Ishikawa (cell line): ENCODE measurements at regions not wholly inside any gene's neighbourhood (a gene's known extent, or its start where the extent isn't known, plus 50 kb on each side); places are given as distances from the start of the nearest gene placed in this dataset.

Experiments
- CEBPB ChIP-seq: IDR thresholded peaks from 2 replicates; pipeline ENCODE4 v1.6.1; 2012
- CREB1 ChIP-seq: IDR thresholded peaks from 2 replicates; pipeline ENCODE4 v1.6.1; 2012; ENCODE audit warnings: low read depth
- EGR1 ChIP-seq: IDR thresholded peaks from 2 replicates; pipeline ENCODE4 v1.6.1; 2012
- EP300 ChIP-seq: IDR thresholded peaks from 2 replicates; pipeline ENCODE4 v1.6.1; 2012; ENCODE audit warnings: borderline replicate concordance
- FOXM1 ChIP-seq: IDR thresholded peaks from 2 replicates; pipeline ENCODE4 v1.6.1; 2012; ENCODE audit warnings: low read depth, borderline replicate concordance
- MAX ChIP-seq: IDR thresholded peaks from 2 replicates; pipeline ENCODE4 v1.6.1; 2012
- NFIC ChIP-seq: IDR thresholded peaks from 2 replicates; pipeline ENCODE4 v1.6.1; 2012
- RAD21 ChIP-seq: IDR thresholded peaks from 2 replicates; pipeline ENCODE4 v1.6.1; 2012; ENCODE audit warnings: low read depth
- REST ChIP-seq: IDR thresholded peaks from 2 replicates; pipeline ENCODE4 v1.6.1; 2012; ENCODE audit warnings: low read depth, mild to moderate bottlenecking
- TAF1 ChIP-seq: IDR thresholded peaks from 2 replicates; pipeline ENCODE4 v1.6.1; 2012; ENCODE audit warnings: low read depth, mild to moderate bottlenecking
- TCF12 ChIP-seq: IDR thresholded peaks from 2 replicates; pipeline ENCODE4 v1.6.1; 2012; ENCODE audit warnings: low read depth
- TEAD4 ChIP-seq: IDR thresholded peaks from 2 replicates; pipeline ENCODE4 v1.6.1; 2012
- YY1 ChIP-seq: IDR thresholded peaks from 2 replicates; pipeline ENCODE4 v1.6.1; 2012; ENCODE audit warnings: low read depth
- ZBTB7A ChIP-seq: IDR thresholded peaks from 2 replicates; pipeline ENCODE4 v1.6.1; 2012; ENCODE audit warnings: low read depth
- TF ChIP-seq, protein P1 (sequence below): IDR thresholded peaks from 2 replicates; pipeline ENCODE4 v1.6.1; 2012

GRCh38 chr3:177419904-177420601 lies 222.8 kb upstream of the TBL1XR1 start:
- TF ChIP-seq ZBTB7A (no peak), RAD21 (no peak), TAF1 (no peak), TCF12 (no peak), REST (no peak)

GRCh38 chr3:177420651-177421480 lies 223.6 kb upstream of the TBL1XR1 start:
- TF ChIP-seq YY1 (no peak), EGR1 (no peak), FOXM1 (no peak), TEAD4 (no peak), TAF1 (no peak), CREB1 (no peak)
- TF ChIP-seq, protein P1, sequence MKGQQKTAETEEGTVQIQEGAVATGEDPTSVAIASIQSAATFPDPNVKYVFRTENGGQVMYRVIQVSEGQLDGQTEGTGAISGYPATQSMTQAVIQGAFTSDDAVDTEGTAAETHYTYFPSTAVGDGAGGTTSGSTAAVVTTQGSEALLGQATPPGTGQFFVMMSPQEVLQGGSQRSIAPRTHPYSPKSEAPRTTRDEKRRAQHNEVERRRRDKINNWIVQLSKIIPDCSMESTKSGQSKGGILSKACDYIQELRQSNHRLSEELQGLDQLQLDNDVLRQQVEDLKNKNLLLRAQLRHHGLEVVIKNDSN = no peak

DNA sequence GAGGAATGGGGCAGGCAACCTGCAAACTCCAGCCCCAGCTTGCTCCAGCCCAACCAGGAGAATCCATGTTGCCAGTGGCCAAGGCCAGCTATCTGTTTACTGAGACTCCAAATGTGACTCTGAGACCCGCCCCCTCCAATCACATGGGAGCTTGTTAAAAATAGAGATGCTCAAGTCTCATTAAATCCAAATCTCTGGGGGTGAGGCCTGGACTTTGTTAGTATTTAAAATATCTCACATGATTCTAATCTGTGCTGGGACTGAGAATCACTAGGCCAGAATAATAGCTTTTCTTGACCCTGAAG lies 224.2 kb upstream of the TBL1XR1 start:
- TF ChIP-seq EGR1 (no peak), TCF12 (no peak), CEBPB (no peak), TEAD4 (no peak), YY1 (no peak), FOXM1 (no peak), CREB1 (no peak), RAD21 (no peak), ZBTB7A (no peak), MAX (no peak), TAF1 (no peak), NFIC (no peak), REST (no peak)
- TF ChIP-seq, protein P1 = no peak

GRCh38 chr3:177424521-177424920 lies 227.2 kb upstream of the TBL1XR1 start:
- no peak for TF ChIP-seq YY1
- TF ChIP-seq CREB1 = no peak
- no peak for TF ChIP-seq TCF12
- no peak for TF ChIP-seq TAF1
- no peak for TF ChIP-seq REST
- TF ChIP-seq NFIC = no peak
- no peak for TF ChIP-seq EGR1
- TF ChIP-seq EP300 = no peak
- no peak for TF ChIP-seq ZBTB7A
- no peak for TF ChIP-seq CEBPB
